Activated naive CD8-positive, alpha-beta T cell treated with anti-CD3 and anti-CD28 coated beads, Interleukin-2, amount 50 U/mL, for 16 hours (primary cell): ENCODE measurements at regions not wholly inside any gene's neighbourhood (a gene's known extent, or its start where the extent isn't known, plus 50 kb on each side); places are given as distances from the start of the nearest gene placed in this dataset.
"Not testable (repeated sequence)": the region's sequence is repeated elsewhere in the genome, so short reads cannot be mapped to it uniquely, and the experiment has no call there.

Source experiments
- DNase-seq: peaks from one replicate; pipeline ENCODE4 v3.0.0-alpha.2; 2020; ENCODE audit warnings: low read depth, low spot score

DNA sequence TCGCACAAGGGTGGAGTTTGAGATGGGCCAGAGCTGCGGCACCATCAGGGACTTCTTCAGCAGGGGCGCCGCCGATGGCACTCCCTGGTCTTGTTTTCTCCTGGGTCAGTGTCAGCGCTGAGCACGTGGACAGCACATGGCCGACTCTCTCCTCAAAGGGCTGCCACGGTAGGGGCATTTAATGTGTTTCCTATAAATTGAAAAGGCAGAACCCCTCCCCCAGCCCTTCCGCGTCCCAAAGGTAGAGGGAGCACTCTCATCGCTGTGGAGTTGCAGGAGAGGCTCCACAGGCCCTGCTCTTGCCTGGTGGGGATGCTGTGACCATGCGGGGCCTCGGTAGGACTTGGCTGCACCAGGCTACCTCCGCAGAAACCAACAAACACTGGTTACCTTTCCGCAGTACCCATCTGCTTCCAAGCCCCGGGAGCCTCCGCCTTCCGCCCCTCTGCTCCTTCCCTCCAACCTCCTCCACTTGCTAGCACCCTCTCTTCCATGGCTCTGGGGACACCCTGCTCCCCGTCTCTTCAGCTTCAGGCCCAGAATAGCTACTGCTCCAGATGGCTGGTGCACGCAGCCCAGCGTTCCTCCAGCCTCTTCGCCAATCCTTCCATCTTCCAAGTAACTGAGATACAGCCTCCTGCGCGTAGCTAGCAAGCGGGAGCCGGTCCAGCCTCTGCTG lies 166.3 kb upstream of the ADCY1 start:
- DNase-seq, result no peak

DNA sequence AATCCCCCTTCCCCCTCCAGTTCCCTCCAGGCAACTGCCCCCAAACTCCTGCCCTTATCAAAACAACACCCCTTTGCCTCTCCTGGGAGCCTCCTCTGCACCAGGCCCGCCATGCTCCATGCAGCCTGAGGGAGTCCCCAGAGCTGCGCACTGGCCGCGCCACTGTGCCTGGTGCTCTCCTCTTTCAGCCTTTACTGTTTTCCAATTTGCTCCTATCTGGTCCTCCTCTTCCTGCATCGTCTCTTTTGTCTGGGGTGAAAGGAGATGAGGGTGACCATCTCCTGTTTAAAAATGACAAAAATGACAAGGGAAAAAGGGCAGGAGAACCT lies 165.8 kb upstream of the ADCY1 start:
- DNase-seq, result no peak

DNA sequence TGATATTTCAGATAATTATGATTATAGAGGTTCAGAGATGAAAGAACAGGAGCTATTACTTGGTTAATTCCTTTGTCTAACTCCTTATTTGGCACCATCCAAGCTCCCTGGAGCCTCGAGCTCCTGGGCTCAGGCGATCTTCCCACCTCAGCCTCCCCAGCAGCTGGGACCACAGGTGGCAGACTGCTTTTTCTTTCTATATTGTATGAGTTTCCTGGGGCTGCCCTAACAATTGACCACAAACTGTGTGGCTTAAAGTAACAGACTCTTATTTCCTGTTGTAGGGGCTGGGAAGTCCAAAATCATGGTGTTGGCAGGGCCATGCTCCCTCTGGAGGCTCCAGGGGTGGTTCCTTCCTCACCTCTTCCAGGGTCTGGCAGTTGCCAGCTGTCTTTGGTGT lies 163.3 kb upstream of the ADCY1 start:
- DNase-seq, result no peak

DNA sequence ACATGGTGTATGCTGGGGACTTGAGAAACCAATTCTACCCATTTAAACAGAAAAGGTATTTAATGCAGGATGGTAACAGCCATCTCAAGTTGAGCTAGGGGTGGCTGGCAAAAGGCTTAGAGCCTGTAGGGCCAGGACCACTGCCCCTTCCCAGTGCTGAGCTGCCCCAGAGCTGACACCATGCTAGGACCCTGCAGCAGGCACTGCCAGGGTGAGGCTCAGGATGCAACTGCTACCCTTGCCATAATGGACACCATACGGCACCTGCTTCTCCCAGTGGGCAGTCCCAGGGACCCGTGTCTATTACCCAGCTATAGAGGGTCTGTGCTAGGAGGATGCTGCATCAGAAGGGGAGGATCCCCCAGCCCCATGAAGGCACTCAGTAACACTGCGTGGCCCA lies 160.7 kb upstream of the ADCY1 start:
- no peak for DNase-seq

DNA sequence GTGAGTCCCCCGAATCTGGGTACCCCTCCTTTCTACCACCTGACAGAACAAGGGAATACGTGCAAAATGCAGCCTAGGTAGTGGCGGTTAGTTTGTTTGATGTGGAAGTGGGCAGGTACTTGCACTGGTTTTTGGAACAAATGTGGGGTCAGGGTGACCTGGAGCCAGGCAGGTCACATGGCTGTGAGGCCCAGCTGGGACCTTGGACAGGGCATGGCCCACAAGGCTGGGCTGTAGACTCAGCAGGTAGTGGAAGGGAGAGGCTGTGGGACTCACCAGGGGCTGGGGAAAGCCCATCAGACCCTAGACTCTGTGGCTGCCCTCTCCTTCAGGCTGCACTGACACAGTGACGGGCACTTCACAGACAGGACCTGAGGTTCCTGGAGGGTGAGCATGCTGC lies 159.9 kb upstream of the ADCY1 start:
- no peak for DNase-seq

DNA sequence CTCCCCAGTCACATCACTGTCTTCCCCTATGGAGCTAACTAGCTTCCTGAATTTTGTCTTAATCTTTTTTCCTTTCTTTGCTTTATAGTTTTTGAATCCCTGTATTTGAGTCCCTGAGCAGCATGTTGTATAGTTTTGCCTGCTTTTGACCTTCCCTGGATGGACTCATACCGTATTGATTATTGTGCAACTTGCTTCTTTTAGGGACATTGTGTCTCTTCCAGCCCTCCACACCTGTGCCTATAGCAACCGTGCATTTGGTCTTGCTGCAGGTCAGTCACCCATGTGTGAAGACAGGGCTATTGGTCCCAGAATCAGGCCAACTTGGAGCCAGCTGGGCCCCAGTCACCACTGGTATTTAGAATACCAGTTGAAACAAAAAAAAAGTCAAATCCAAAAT lies 158.9 kb upstream of the ADCY1 start:
- no peak for DNase-seq

DNA sequence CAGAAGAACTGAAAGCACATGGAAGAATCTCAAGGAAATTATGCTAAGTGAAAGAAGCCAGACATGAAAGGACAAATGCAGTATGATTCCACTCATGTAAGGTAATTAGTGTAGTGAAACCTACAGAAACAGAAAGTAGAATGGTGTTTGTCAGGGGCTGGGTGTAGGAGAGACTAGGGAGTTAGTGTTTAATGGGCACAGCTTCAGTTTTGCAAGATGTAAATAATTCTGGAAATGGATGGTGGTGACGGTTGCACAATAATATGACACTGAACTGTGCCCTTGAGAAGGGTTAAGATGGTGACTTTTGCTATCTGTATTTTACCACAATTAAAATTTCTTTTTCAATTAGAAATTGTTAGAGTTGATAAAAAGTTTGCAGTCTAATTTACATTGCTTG lies 157.3 kb upstream of the ADCY1 start:
- DNase-seq, result no peak

DNA sequence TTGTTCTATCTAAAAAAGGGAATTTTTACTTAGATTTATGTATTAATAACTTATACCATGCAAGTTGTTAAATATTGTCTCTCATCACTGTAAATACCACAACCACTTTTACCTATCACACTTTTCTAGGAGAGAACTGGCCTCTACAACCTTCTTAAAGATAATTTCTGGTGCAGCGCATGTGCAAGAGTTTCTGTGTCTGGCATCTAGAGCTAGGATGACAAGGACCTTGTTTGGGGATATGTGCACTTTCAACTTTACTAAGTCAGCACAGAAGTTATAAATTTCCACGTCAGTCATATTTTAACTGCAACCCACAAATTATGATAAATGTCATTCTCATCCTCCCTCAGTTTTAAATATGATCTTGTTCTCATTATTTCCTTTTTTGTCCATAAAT lies 156.9 kb upstream of the ADCY1 start:
- DNase-seq, result no peak

DNA sequence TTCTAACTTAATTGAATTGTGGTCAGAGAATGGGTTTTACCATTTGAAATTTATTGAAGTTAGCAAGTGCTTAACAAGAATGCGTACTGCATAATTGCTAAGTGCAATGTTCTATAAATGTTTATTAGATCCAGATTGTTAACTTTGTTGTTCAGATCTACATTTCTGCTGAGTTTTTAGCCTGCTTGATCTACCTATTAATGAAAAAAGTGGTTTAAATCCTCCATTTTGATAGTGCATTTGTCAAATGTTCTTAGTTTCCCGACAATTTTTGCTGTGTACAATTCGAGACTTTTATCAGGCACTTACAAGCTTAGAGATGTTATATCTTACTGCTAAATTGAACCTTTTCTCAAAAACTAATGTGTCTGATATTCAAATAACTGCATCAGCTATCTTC lies 156.4 kb upstream of the ADCY1 start:
- no peak for DNase-seq

DNA sequence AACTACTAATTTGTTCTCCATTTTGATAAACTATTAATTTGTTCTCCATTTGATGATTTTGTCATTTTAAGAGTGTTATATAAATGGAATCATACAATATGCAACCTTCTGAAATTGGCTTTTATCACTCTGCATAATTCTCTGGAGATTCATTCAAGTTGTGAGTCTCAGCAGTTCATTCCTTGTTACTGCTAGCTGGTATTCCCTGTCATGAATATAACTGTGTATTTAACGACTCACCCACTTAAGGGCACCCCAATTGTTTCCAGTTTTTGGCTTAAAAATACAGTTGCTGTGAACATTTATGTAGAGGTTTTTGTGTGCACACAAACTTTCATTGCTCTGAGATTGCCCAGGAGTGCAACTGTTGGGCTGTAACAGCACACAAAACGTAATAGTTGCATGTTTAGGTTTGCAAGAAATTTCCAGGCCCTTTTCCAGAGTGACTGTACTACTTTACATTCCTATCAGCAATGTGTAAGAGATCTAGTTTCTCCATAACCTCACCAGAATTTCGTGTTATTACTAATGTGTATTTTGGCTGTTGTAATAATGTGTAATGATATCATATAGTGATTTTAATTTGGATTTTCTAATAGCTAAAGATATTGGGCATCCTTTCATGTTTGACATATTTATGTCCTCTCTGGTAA lies 153.2 kb upstream of the ADCY1 start:
- no peak for DNase-seq

DNA sequence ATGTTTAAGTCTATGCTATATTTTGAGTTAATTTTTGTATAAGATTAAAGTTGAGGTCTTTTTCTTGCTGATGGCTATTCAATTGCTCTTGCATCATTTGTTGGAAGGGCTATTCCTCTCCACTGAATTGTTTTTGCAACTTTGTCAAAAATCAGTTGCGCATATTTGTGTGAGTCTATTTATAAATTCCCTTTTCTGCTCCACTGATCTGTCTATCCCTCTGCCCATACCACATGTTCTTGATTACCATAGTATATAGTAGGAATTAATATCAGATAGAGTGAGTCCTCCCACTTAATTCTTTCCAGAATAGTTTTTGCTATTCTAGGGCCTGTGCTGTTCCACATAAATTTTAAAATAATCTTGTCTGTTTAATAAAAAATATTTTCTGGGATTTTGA lies 152.4 kb upstream of the ADCY1 start:
- no peak for DNase-seq

DNA sequence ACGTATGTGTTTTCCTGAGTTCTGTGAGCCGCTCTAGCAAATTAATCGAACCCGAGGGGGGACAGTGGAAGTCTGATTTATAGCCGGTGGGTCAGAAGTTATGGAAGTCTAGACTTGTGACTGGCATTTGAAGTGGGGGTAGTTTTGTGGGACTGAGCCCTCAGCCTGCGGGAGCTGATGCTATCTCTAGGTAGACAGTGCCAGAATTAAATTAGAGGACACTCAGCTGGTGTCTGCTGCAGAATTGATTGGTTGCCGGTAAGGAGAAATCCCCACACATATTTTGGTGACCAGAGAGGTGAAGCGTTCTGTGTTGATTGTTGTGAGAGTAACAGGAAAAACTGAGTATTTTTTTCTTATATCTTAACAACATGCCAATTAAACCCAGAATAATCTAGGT lies 143.8 kb upstream of the ADCY1 start:
- no peak for DNase-seq

DNA sequence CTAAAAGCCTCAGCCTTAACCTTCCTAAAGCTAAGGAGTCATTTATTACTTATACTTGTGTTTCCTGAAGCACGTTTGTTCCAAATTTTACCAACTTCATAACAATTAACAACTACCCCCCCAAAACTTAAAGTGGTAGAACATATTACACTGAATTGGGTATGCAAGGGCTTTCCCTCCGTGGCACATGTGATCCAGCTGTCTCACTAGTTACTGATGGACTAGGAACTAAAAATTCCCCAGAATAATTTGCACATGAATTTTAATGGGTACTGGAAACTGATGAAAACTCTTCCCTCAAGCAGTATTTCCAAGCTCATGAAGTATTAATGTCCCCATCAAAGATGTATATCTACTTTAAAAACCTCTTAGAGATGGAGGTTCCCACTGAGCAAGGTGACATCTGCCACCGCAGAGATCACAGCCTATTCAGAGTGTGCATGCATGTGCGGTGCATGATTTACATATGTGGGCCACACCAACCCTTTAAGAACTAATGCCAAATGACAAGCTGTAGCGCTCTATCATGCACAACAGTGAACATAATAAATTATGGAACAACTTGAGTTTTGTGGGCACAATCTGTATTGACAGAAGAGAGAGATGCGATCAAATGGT lies 139.9 kb upstream of the ADCY1 start:
- DNase-seq, result no peak

DNA sequence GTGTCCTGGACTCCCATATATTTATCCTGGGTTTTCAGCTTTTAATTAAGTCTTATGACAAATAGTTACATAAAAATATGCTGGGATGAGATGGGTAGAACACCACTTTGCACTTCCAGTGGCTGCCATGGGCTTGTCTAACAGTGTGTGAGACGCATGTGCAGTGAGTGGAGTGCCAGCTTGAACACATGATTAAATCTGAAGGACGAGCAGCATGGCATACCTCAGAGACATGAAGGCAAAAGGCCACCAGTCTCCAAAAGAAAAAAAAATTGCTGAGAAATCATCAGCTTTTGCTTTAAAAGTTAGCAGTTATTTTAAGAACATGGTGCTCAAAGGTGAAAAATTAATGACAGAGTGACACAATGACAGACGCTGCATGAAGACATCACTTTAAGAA lies 139.0 kb upstream of the ADCY1 start:
- no peak for DNase-seq

DNA sequence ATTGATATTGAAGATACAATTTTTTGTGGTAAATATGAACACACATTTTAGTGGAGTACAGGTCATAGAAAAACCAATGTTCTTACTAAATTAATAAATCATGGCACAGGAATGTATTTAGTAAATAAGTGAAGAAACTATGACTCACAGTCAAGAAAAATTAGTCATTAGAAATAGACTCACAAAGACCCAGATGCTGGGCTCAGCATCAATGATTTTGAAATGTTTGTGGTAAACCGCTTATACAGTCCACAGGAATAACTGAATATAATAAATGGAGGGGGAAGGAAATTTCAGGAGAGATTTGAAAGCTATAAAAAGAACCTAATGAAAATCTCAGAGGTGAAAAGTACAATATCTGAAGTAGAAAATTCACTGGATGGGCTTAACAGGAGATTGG lies 138.3 kb upstream of the ADCY1 start:
- DNase-seq, result no peak

DNA sequence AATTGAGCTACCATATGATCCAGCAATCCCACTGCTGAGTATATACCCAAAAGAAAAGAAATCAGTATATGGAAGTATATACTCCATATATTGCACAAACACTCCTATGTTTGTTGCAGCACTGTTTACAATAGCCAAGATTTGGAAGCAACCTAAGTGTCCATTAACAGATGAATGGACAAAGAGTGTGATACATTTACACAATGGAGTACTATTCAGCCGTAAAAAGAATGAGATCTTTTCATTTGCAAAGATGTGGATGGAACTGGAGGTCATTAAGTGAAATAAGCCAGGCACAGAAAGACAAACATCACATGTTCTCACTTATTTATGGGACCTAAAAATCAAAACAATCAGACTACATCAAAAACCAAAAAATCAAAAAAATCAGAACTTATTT lies 133.4 kb upstream of the ADCY1 start:
- not testable (repeated sequence) for DNase-seq

DNA sequence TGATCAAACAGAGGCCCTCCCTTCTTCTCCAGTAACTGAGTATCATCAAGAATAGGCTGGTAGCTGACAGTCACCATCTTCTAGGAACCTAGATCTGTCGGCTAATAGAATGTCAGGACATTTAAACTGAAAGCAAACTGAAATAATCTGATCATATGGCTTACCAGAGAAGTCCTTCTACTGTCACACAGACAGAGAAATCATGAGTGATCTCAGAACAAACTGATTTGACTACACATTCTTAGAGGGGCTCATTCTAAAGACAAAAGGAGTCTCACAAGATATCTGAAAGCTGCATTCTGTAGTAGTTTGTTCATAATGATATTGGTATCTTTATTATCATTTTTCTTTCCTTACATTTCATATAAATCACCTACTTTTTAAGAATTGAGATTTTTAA lies 130.9 kb upstream of the ADCY1 start:
- DNase-seq, result no peak

DNA sequence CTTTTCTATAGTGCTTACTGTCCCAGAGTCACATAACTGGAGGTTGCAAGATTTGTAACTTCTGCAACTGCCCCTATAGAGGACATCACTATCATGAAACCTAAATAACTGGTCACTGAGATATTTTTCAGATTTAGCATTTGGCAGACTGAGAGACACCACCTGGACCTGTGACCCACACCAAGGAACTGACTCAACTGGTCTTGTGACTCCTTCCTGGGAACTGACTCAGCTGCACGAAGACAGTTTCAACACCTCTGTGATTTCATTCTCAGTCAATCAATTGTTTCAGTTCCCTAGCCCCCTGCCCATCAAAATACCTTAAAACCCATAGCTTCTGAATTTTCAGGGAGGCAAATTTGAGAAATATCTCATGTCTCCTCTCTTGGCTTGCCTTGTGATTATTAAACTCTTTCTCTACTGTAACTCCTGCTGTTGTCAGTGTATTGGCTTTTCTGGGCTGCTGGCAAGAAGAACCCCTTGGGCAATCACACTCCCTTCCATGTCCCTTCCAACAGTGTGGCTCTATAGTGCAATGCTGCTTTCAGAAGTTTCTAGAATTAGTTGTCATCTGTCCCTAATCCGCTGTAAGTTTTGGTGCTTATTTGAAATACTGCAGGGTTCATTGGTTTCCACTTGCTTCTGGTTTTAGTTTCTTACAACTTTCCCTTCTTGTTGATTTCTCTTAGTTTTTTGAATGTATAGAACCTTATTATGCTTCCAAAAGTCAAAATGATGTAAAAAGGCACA lies 127.8 kb upstream of the ADCY1 start:
- no peak for DNase-seq

DNA sequence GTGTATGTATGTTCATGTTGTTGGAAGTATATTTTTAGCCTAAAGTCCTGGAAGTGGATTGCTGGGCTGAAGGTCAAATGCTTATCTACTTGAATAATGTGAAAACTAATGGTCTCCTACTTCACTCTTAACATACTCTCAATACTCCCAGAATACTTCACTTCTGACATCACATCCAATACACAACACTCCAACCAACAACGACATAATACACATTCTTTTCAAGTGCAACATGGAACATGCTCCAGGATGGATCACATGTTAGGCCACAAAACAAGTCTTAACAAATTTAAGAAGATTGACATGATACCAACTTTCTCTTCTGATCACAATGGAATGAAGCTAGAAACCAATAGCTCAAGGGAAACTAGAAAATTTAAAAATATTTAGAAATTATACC lies 126.9 kb upstream of the ADCY1 start:
- no peak for DNase-seq

DNA sequence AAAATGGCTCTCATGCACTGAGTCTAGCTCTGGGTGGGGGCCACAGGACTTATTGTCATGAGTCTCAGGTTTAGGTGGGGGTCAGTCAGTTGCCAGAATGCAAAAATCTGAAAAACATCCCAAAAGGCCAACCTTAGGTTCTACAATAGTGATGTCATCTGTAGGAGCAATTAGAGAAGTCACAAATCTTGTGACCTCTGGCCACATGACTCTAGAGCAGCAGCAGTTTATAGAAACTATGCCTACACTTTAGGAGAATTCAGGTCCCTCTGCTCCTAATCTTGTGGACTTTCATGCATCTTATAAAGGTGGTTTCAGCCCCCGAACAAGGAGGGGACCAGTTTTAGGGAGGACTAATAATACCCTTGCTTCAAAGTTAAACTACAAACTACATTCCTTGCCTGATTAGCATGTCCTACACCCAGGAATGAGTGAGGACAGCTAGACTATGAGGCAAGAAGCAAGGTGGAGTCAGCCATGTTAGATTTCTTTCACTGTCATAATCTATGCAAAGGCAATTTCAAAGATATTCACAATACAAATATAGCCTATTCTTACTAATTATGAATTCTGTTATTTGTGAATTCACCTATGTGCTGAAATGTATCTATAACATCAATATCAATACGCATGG lies 123.5 kb upstream of the ADCY1 start:
- DNase-seq, result no peak

DNA sequence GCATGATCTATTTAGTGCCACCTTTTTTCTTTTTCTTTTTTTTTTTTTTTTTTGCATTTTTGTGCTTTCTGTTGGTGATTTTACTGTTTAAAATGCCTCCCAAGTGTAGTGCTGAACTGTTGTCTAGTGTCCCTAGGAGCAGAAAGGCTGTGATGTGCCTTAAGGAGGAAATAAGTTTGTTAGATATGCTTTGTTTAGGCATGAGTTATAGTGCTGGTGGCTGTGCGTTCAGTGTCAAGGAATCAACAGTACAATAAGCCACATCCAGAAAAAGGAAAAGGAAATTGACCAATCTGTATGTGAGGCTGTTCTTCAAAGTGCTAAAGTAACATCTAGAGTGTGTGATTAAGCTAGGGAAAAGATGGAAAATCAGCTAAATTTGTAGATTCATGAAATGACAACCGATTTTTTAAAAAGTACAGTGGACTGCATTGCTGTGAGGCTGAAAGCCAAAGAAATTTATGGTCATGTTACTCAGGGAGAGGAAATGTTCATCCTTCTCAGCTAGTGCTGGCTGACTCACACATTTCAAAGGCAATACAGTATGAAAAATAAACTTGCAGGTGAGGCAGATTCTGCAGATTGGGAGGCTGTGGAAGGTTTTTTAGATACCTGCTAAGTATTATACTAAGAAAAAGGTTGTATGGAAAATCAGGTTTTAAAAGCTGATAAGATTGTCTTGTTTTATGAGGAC lies 122.7 kb upstream of the ADCY1 start:
- no peak for DNase-seq

DNA sequence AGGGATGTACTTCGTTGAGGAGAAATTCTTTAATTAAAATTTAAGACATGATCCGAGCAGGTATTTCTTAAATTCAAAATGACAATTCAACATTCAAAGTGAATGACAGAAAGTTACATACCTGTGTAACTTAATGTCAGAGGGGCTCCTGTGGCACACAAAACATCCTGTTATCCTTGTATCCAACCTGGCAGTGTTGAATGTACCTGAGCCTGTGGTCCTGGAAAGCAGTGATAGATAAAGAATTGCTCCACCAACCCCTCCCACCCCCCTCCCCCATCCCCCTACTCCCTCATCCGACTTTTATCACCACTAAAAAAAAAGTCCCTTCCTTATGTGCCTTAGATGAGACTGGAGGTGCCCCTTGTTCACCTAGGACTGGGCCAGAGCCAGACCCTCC lies 119.4 kb upstream of the ADCY1 start:
- no peak for DNase-seq
